IMR-90 (cell line): ENCODE measurements at regions not wholly inside any gene's neighbourhood (a gene's known extent, or its start where the extent isn't known, plus 50 kb on each side); places are given as distances from the start of the nearest gene placed in this dataset.

ENCODE experiments used
- CHD1 ChIP-seq: IDR thresholded peaks from 2 replicates; pipeline ENCODE4 v1.6.1; 2012; ENCODE audit warnings: low read depth, low read length, improper control_type of control experiment
- MXI1 ChIP-seq: IDR thresholded peaks from 2 replicates; pipeline ENCODE4 v1.6.1; 2012; ENCODE audit warnings: low read depth, mild to moderate bottlenecking, low read length, moderate library complexity, borderline replicate concordance
- RFX5 ChIP-seq: IDR thresholded peaks from 2 replicates; pipeline ENCODE4 v1.8.0; 2012; ENCODE audit warnings: low read depth, mild to moderate bottlenecking, low read length, moderate library complexity
- TF ChIP-seq, protein P1 (sequence below): conservative IDR thresholded peaks from 2 replicates; pipeline ENCODE4 v1.5.1; 2012; ENCODE audit warnings: mild to moderate bottlenecking, low read depth, low read length, improper control_type of control experiment

DNA sequence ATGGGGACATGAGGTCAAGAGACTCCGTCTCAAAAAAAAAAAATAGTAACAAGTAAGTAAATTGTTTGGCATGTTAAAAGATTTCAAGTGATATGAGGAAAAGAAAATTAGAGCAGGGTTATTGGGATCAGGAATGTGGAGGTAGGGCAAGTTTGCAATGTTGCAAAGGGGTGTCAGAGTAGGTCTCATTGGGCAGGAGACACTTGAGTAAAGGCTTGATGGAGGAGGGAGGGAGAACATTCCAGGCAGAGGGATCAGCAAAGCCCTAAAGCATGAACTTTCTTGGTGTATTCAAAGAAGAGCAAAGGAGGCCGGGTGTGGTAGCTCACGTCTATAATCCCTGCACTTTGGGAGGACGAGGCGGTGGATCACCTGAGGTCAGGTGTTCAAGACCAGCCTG is 87.1 kb upstream of the HAND1 start:
- TF ChIP-seq CHD1 (no peak), MXI1 (no peak), RFX5 (no peak)
- TF ChIP-seq, protein P1, sequence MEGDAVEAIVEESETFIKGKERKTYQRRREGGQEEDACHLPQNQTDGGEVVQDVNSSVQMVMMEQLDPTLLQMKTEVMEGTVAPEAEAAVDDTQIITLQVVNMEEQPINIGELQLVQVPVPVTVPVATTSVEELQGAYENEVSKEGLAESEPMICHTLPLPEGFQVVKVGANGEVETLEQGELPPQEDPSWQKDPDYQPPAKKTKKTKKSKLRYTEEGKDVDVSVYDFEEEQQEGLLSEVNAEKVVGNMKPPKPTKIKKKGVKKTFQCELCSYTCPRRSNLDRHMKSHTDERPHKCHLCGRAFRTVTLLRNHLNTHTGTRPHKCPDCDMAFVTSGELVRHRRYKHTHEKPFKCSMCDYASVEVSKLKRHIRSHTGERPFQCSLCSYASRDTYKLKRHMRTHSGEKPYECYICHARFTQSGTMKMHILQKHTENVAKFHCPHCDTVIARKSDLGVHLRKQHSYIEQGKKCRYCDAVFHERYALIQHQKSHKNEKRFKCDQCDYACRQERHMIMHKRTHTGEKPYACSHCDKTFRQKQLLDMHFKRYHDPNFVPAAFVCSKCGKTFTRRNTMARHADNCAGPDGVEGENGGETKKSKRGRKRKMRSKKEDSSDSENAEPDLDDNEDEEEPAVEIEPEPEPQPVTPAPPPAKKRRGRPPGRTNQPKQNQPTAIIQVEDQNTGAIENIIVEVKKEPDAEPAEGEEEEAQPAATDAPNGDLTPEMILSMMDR, result no peak
